Esophagus squamous epithelium (tissue), 4 donors: ENCODE measurements at regions not wholly inside any gene's neighbourhood (a gene's known extent, or its start where the extent isn't known, plus 50 kb on each side); places are given as distances from the start of the nearest gene placed in this dataset.

ENCODE experiments used
- POLR2A ChIP-seq, 4 donors: fragments of 450-650 bp; IDR thresholded peaks; one replicate each; pipeline ENCODE4 v1.6.1; 2017; ENCODE audit warnings: antibody characterized with exemption in 4 of 4, mild to moderate bottlenecking in 4 of 4, moderate library complexity in 3 of 4
- TF ChIP-seq, protein P1 (sequence below), 6 experiments: fragments of 450-650 bp in 4 of 6; fragments of 200-600 bp in 2 of 6; sonication (generic) in 2 of 6; IDR thresholded peaks; one replicate each; pipeline ENCODE4 v1.5.1; 2016 to 2019; ENCODE audit warnings: antibody characterized with exemption in 6 of 6, mild to moderate bottlenecking in 4 of 6, moderate library complexity in 4 of 6

DNA sequence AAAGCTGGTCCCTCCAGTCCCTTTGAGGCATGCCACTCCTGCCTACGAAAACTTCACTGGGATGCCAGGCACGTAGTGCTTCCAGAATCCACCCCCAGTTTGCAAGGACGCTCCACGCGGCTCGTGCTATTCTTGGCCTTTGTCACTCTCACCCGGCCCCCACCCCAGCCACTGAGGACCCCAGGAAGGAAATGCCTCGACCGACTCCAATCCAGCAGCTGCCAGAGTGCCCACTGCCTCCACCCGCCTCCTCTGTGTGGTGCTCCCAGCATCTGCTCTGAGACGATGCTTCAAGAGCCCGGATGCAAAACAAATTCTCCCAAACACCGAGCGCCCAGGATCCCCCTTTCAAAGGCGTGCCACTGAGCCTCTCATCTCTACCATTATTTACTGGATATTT, 123.9 kb downstream of the RFLNA start:
- no peak for TF ChIP-seq POLR2A (IDR thresholded peaks at IDR 0.05)
- TF ChIP-seq, protein P1, sequence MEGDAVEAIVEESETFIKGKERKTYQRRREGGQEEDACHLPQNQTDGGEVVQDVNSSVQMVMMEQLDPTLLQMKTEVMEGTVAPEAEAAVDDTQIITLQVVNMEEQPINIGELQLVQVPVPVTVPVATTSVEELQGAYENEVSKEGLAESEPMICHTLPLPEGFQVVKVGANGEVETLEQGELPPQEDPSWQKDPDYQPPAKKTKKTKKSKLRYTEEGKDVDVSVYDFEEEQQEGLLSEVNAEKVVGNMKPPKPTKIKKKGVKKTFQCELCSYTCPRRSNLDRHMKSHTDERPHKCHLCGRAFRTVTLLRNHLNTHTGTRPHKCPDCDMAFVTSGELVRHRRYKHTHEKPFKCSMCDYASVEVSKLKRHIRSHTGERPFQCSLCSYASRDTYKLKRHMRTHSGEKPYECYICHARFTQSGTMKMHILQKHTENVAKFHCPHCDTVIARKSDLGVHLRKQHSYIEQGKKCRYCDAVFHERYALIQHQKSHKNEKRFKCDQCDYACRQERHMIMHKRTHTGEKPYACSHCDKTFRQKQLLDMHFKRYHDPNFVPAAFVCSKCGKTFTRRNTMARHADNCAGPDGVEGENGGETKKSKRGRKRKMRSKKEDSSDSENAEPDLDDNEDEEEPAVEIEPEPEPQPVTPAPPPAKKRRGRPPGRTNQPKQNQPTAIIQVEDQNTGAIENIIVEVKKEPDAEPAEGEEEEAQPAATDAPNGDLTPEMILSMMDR (IDR thresholded peaks at IDR 0.05) = no peak
